Neural crest cell (in vitro differentiated cells): ENCODE measurements at regions not wholly inside any gene's neighbourhood (a gene's known extent, or its start where the extent isn't known, plus 50 kb on each side); places are given as distances from the start of the nearest gene placed in this dataset.
A peak's percentile ranks its signal among the peaks of the same experiment; 100 is the strongest.

ENCODE experiments used
- DNase-seq: peaks from one replicate; pipeline ENCODE4 v3.0.0; 2021; ENCODE audit warnings: low read depth, mixed read lengths, low spot score
- H3K27ac Mint-ChIP-seq: one replicate; pipeline ENCODE4 v1.8.0; 2021; ENCODE audit warnings: mild to moderate bottlenecking, mixed read lengths; ENCODE audit not compliant: unreplicated experiment
- H3K27me3 Mint-ChIP-seq: 2 replicates; pipeline ENCODE4 v1.8.0; 2021; ENCODE audit warnings: low read depth, mild to moderate bottlenecking, mixed read lengths
- H3K36me3 Mint-ChIP-seq: 2 replicates; pipeline ENCODE4 v1.8.0; 2021; ENCODE audit warnings: low read depth, mild to moderate bottlenecking, mixed read lengths
- H3K4me1 Mint-ChIP-seq: 2 replicates; pipeline ENCODE4 v1.8.0; 2021; ENCODE audit warnings: mixed read lengths
- H3K4me3 Mint-ChIP-seq: one replicate; pipeline ENCODE4 v1.8.0; 2021; ENCODE audit warnings: mild to moderate bottlenecking, mixed read lengths
- H3K9me3 Mint-ChIP-seq: 2 replicates; pipeline ENCODE4 v1.8.0; 2021; ENCODE audit warnings: mixed read lengths
- CTCF ChIP-seq: fragments of 200-600 bp; sonication (generic); conservative IDR thresholded peaks from 2 replicates; pipeline ENCODE4 v1.5.0; 2021; ENCODE audit warnings: antibody characterized with exemption, mild to moderate bottlenecking

GRCh38 chr21:17359781-17360180, 153.1 kb upstream of the CXADR start:
- no peaks in the 10 kb centered on the region for H3K27me3 Mint-ChIP-seq
- H3K4me3 Mint-ChIP-seq = no peak overlapping the region
- DNase-seq = no peak
- peaks cover 2% of the 10 kb centered on the region for H3K9me3 Mint-ChIP-seq
- H3K36me3 Mint-ChIP-seq = no peaks in the 10 kb centered on the region
- no peak for TF ChIP-seq CTCF
- peak overlapping the region; percentile 40 for H3K27ac Mint-ChIP-seq
- no peaks in the 10 kb centered on the region for H3K4me1 Mint-ChIP-seq

- H3K27ac Mint-ChIP-seq = no peak overlapping the region
- H3K4me1 Mint-ChIP-seq = peaks cover 10% of the 10 kb centered on the region
- TF ChIP-seq CTCF = no peak
- no peak for DNase-seq
- H3K36me3 Mint-ChIP-seq = no peaks in the 10 kb centered on the region
- H3K4me3 Mint-ChIP-seq = no peak overlapping the region
- H3K9me3 Mint-ChIP-seq = no peaks in the 10 kb centered on the region
- H3K27me3 Mint-ChIP-seq = no peaks in the 10 kb centered on the region
Observed at GRCh38 chr21:17368748-17369363, 144.0 kb upstream of the CXADR start.

- Mint-ChIP-seq H3K27ac (no peak overlapping the region), H3K4me3 (no peak overlapping the region), H3K36me3 (no peaks in the 10 kb centered on the region), H3K9me3 (no peaks in the 10 kb centered on the region), H3K27me3 (no peaks in the 10 kb centered on the region), H3K4me1 (peaks cover 10% of the 10 kb centered on the region)
- no peak for DNase-seq
- no peak for TF ChIP-seq CTCF
Observed at GRCh38 chr21:17370263-17370662, 142.6 kb upstream of the CXADR start.

GRCh38 chr21:17370916-17371315, 141.9 kb upstream of the CXADR start:
- no peak overlapping the region for H3K27ac Mint-ChIP-seq
- TF ChIP-seq CTCF = no peak
- no peak overlapping the region for H3K4me3 Mint-ChIP-seq
- no peaks in the 10 kb centered on the region for H3K27me3 Mint-ChIP-seq
- H3K4me1 Mint-ChIP-seq = peaks cover 10% of the 10 kb centered on the region
- no peaks in the 10 kb centered on the region for H3K9me3 Mint-ChIP-seq
- no peaks in the 10 kb centered on the region for H3K36me3 Mint-ChIP-seq
- DNase-seq = no peak

GRCh38 chr21:17371450-17371849, 141.4 kb upstream of the CXADR start:
- Mint-ChIP-seq H3K4me3 (no peak overlapping the region), H3K4me1 (peaks cover 10% of the 10 kb centered on the region)

More at GRCh38 chr21:17371450-17371849, 141.4 kb upstream of the CXADR start:
- Mint-ChIP-seq H3K36me3 (no peaks in the 10 kb centered on the region), H3K27ac (no peak overlapping the region), H3K27me3 (no peaks in the 10 kb centered on the region), H3K9me3 (no peaks in the 10 kb centered on the region)
- DNase-seq = no peak
- no peak for TF ChIP-seq CTCF
